NCI-H146 (cell line): ENCODE measurements at regions not wholly inside any gene's neighbourhood (a gene's known extent, or its start where the extent isn't known, plus 50 kb on each side); places are given as distances from the start of the nearest gene placed in this dataset.

Experiments used
- DNase-seq: peaks from one replicate; lab custom pipeline; 2025; lab: John Stamatoyannopoulos, UW

- no peak for DNase-seq
Observed at GRCh38 chr13:109516186-109516585, 270.2 kb downstream of the IRS2 start.

GRCh38 chr13:109510013-109510412 lies 276.4 kb downstream of the IRS2 start:
- no peak for DNase-seq

GRCh38 chr13:109509154-109509900 lies 277.1 kb downstream of the IRS2 start:
- DNase-seq = no peak

- DNase-seq = peak; percentile 46
Observed at GRCh38 chr13:109500146-109500773, 286.1 kb downstream of the IRS2 start.

- DNase-seq = no peak
Observed at GRCh38 chr13:109497917-109498316, 288.5 kb downstream of the IRS2 start.

GRCh38 chr13:109496216-109496615 lies 290.2 kb downstream of the IRS2 start:
- no peak for DNase-seq

- DNase-seq = peak; percentile 67
Observed at GRCh38 chr13:109494925-109495369, 291.4 kb downstream of the IRS2 start.

GRCh38 chr13:109485136-109485794 lies 301.1 kb downstream of the IRS2 start:
- DNase-seq = no peak

GRCh38 chr13:109483284-109483683 lies 303.1 kb downstream of the IRS2 start:
- no peak for DNase-seq

- DNase-seq = no peak
Observed at GRCh38 chr13:109481040-109481439, 305.3 kb downstream of the IRS2 start.

- no peak for DNase-seq
Observed at GRCh38 chr13:109480011-109480955, 306.1 kb downstream of the IRS2 start.

GRCh38 chr13:109479534-109479933 lies 306.8 kb downstream of the IRS2 start:
- DNase-seq = no peak

GRCh38 chr13:109476001-109476400 lies 310.4 kb downstream of the IRS2 start:
- no peak for DNase-seq

- peak; percentile 10 for DNase-seq
Observed at GRCh38 chr13:109468123-109468522, 318.3 kb downstream of the IRS2 start.

GRCh38 chr13:109465148-109465547 lies 321.2 kb downstream of the IRS2 start:
- DNase-seq = no peak

GRCh38 chr13:109454167-109454917 lies 332.0 kb downstream of the IRS2 start:
- DNase-seq = no peak

- no peak for DNase-seq
Observed at GRCh38 chr13:109451726-109452125, 334.7 kb downstream of the IRS2 start.

GRCh38 chr13:109448629-109449028 lies 337.8 kb downstream of the IRS2 start:
- no peak for DNase-seq

- no peak for DNase-seq
Observed at GRCh38 chr13:109447667-109448066, 338.7 kb downstream of the IRS2 start.

GRCh38 chr13:109440320-109440719 lies 346.1 kb downstream of the IRS2 start:
- no peak for DNase-seq

- DNase-seq = no peak
Observed at GRCh38 chr13:109439813-109440212, 346.6 kb downstream of the IRS2 start.
